Astrocyte of the cerebellum (primary cell): ENCODE measurements at regions not wholly inside any gene's neighbourhood (a gene's known extent, or its start where the extent isn't known, plus 50 kb on each side); places are given as distances from the start of the nearest gene placed in this dataset.

Experiments
- DNase-seq: peaks from one replicate; pipeline ENCODE4 v3.0.0-alpha.2; 2011; ENCODE audit warnings: low read depth
- H3K4me3 ChIP-seq: 2 replicates; pipeline ENCODE4 v1.5.1; 2011; ENCODE audit warnings: mild to moderate bottlenecking, low read depth, low read length, moderate library complexity
- in situ Hi-C: cut with HindIII; loops from 2 replicates; pipeline ENCODE4 v1.10.0; 2017; ENCODE audit warnings: low sequenced_read_pairs
- TF ChIP-seq, protein P1 (sequence below): IDR thresholded peaks from 2 replicates; pipeline ENCODE4 v1.5.1; 2012; ENCODE audit warnings: low read length, low read depth, moderate library complexity, mild to moderate bottlenecking; ENCODE audit errors: missing control alignments

DNA sequence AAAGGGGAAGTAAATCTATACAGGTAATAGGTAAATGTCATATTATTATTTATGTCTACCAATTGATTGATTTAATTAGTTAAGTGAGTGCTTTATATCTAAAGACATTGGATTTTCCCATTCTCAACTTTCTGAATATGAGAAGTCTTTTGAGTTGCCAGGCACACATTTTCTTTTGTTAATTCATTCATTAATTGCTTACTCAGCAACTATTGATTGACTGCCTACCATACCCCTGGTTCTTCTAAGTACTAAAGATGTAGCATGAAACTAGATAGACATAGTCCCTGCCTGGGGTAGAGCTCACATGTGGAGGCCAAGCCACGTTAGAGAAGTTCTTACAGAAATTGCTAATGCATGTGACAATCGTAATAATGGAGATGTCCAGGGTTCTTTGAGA is 253.1 kb upstream of the LYZL1 start:
- no peak overlapping the region for H3K4me3 ChIP-seq
- TF ChIP-seq, protein P1, sequence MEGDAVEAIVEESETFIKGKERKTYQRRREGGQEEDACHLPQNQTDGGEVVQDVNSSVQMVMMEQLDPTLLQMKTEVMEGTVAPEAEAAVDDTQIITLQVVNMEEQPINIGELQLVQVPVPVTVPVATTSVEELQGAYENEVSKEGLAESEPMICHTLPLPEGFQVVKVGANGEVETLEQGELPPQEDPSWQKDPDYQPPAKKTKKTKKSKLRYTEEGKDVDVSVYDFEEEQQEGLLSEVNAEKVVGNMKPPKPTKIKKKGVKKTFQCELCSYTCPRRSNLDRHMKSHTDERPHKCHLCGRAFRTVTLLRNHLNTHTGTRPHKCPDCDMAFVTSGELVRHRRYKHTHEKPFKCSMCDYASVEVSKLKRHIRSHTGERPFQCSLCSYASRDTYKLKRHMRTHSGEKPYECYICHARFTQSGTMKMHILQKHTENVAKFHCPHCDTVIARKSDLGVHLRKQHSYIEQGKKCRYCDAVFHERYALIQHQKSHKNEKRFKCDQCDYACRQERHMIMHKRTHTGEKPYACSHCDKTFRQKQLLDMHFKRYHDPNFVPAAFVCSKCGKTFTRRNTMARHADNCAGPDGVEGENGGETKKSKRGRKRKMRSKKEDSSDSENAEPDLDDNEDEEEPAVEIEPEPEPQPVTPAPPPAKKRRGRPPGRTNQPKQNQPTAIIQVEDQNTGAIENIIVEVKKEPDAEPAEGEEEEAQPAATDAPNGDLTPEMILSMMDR: no peak
- no peak for DNase-seq
- in situ Hi-C loops: no loop called here

DNA sequence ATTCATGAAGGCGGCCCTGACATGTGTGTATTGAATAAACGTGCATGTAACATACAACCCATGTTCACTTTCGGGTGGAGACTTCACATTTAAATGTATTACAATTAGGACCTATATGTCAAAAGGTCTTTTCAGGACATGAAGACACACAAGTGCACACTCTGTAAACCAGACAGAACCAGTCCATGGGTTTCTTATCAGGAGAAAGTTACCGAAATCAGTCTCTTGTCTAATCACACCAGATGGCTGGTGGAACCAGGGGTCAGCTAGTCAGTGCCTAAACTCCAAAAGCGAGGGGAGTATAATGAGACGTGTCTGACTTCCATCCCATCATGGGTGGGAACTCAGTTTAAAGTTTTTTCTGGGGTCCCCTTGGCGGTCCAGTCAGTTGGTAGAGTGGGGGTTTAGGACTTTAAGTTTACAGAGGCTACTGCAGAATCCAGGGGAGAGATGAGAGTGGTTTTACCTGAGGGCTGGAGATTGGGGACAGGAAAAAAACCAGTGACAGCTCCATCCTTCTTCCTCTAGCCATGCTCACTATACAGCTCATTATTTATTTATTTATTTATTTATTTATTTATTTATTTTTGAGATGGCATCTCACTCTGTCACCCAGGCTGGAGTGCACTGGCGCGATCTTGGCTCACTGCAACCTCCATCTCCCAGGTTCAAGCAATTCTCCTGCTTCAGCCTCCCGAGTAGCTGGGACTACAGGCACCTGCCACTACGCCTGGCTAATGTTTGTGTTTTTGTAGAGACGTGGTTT is 251.3 kb upstream of the LYZL1 start:
- in situ Hi-C loops: no loop called here
- TF ChIP-seq, protein P1: no peak

GRCh38 chr10:29039091-29039490 is 249.8 kb upstream of the LYZL1 start:
- H3K4me3 ChIP-seq: no peak overlapping the region
- TF ChIP-seq, protein P1: no peak
- in situ Hi-C loops: no loop called here
- DNase-seq: no peak

More for the DNA sequence above, 251.3 kb upstream of the LYZL1 start:
- no peak overlapping the region for H3K4me3 ChIP-seq
- no peak for DNase-seq

- in situ Hi-C loops: no loop called here
- DNase-seq: peak; percentile 85
- TF ChIP-seq, protein P1: no peak
- H3K4me3 ChIP-seq: no peak overlapping the region
Observed at GRCh38 chr10:29039677-29040189, 249.1 kb upstream of the LYZL1 start.

GRCh38 chr10:29041616-29042015 is 247.3 kb upstream of the LYZL1 start:
- in situ Hi-C loops: no loop called here
- DNase-seq: no peak
- TF ChIP-seq, protein P1: no peak
- no peak overlapping the region for H3K4me3 ChIP-seq

- in situ Hi-C loops: no loop called here
- no peak overlapping the region for H3K4me3 ChIP-seq
- no peak for DNase-seq
- TF ChIP-seq, protein P1: no peak
Observed at GRCh38 chr10:29048506-29048905, 240.4 kb upstream of the LYZL1 start.
